NCI-H1417 (cell line): ENCODE measurements at regions not wholly inside any gene's neighbourhood (a gene's known extent, or its start where the extent isn't known, plus 50 kb on each side); places are given as distances from the start of the nearest gene placed in this dataset.

ENCODE experiments used
- DNase-seq, 3 experiments: peaks; one replicate each; lab custom pipeline; 2025; lab: John Stamatoyannopoulos, UW

- DNase-seq, result no peak
These were observed 52.7 kb upstream of the ERCC6L2 start for GRCh38 chr9:95822583-95823431.

GRCh38 chr9:95822015-95822414, 53.5 kb upstream of the ERCC6L2 start:
- no peak for DNase-seq

GRCh38 chr9:95820074-95820473, 55.4 kb upstream of the ERCC6L2 start:
- DNase-seq, result no peak

- DNase-seq, result no peak
These were observed 55.9 kb upstream of the ERCC6L2 start for GRCh38 chr9:95819636-95820035.

GRCh38 chr9:95817205-95817604, 58.3 kb upstream of the ERCC6L2 start:
- DNase-seq, result no peak

GRCh38 chr9:95816716-95817115, 58.8 kb upstream of the ERCC6L2 start:
- no peak for DNase-seq

GRCh38 chr9:95815961-95816360, 59.5 kb upstream of the ERCC6L2 start:
- DNase-seq, result no peak

GRCh38 chr9:95815133-95815532, 60.4 kb upstream of the ERCC6L2 start:
- DNase-seq, result no peak

- no peak for DNase-seq
These were observed 61.6 kb upstream of the ERCC6L2 start for GRCh38 chr9:95813923-95814322.

GRCh38 chr9:95810814-95811213, 64.7 kb upstream of the ERCC6L2 start:
- no peak for DNase-seq

- DNase-seq, result no peak
These were observed 65.4 kb upstream of the ERCC6L2 start for GRCh38 chr9:95810133-95810532.

- no peak for DNase-seq
These were observed 65.8 kb upstream of the ERCC6L2 start for GRCh38 chr9:95809686-95810085.

- DNase-seq, result peak in 1 of 3 experiments; percentile 21
These were observed 67.5 kb upstream of the ERCC6L2 start for GRCh38 chr9:95808011-95808410.

- no peak for DNase-seq
These were observed 68.1 kb upstream of the ERCC6L2 start for GRCh38 chr9:95807326-95807947.

- DNase-seq, result no peak
These were observed 72.3 kb upstream of the ERCC6L2 start for GRCh38 chr9:95803197-95803596.

GRCh38 chr9:95801797-95802196, 73.7 kb upstream of the ERCC6L2 start:
- DNase-seq, result no peak

GRCh38 chr9:95796029-95796428, 79.5 kb upstream of the ERCC6L2 start:
- DNase-seq, result peak; percentile 61 to 97 (median 88)

GRCh38 chr9:95793924-95794828, 81.3 kb upstream of the ERCC6L2 start:
- DNase-seq, result no peak

- DNase-seq, result no peak
These were observed 83.8 kb upstream of the ERCC6L2 start for GRCh38 chr9:95791695-95792094.

- peak in 1 of 3 experiments; percentile 46 for DNase-seq
These were observed 84.2 kb upstream of the ERCC6L2 start for GRCh38 chr9:95791286-95791685.

- no peak for DNase-seq
These were observed 86.9 kb upstream of the ERCC6L2 start for GRCh38 chr9:95788521-95788991.

GRCh38 chr9:95788021-95788420, 87.5 kb upstream of the ERCC6L2 start:
- DNase-seq, result no peak
